HG03520 (cell line): ENCODE measurements at regions not wholly inside any gene's neighbourhood (a gene's known extent, or its start where the extent isn't known, plus 50 kb on each side); places are given as distances from the start of the nearest gene placed in this dataset.

Source experiments
- ATAC-seq: cut with Tn5 transposase; IDR thresholded peaks from one replicate; pipeline ENCODE4 v1.9.1; 2021; ENCODE audit warnings: mild to moderate bottlenecking, moderate library complexity; ENCODE audit not compliant: unreplicated experiment

GRCh38 chr21:17903929-17904639 is 84.9 kb upstream of the C21orf91 start:
- ATAC-seq: no peak

- ATAC-seq: no peak
These were observed 84.1 kb upstream of the C21orf91 start for GRCh38 chr21:17903029-17903806.

- no peak for ATAC-seq
These were observed 82.4 kb upstream of the C21orf91 start for GRCh38 chr21:17901458-17902079.

- no peak for ATAC-seq
These were observed 81.8 kb upstream of the C21orf91 start for GRCh38 chr21:17900990-17901385.

- ATAC-seq: no peak
These were observed 81.3 kb upstream of the C21orf91 start for GRCh38 chr21:17900281-17900989.

GRCh38 chr21:17889171-17889570 is 70.0 kb upstream of the C21orf91 start:
- no peak for ATAC-seq

- ATAC-seq: no peak
These were observed 50.0 kb upstream of the C21orf91 start for GRCh38 chr21:17869115-17869514.
